ENCODE measurements at regions not wholly inside any gene's neighbourhood (a gene's known extent, or its start where the extent isn't known, plus 50 kb on each side); places are given as distances from the start of the nearest gene placed in this dataset.
"Not testable (repeated sequence)": the region's sequence is repeated elsewhere in the genome, so short reads cannot be mapped to it uniquely, and the experiment has no call there.

DNA sequence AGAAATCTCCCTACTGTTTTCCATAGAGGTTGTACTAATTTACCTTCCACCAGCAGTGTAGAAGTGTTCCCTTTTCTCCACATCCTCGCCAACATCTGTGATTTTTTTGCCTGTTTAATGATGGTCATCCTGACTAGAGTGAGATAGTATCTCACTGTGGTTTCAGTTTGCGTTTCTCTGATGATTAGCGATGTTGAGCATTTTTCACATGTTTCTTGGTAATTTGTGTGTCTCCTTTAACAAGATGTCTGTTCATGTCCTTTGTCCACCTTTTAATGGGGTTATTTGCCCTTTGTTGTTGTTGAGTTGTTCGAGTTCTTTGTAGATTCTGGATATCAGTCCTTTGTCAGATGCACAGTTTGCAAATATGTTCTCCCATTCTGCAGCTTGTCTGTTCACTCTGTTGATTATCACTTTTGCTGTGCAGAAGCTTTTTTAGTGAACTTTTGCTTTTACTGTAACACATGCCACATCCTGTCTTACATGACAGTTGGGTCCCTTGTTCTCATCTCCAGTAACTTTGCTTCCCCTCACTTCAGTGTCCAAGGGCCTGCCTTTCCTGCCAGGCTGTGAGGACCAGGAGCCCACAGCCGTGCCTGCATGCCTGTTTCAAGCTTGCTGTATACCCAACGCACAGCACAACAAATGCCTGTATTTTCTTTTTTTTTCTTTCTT, 64.9 kb downstream of the SPRING1 start:
- Histone ChIP-seq H3K27ac (ENCODE audit: low read depth in 1 of 2, low read length in 1 of 2) (no peak overlapping the region), H3K4me1 (ENCODE audit: control insufficient read depth in 5 of 5, insufficient read depth in 5 of 5, low read length in 5 of 5) (peaks cover 0 to 14% (median 6%) of the 10 kb centered on the region in 5 donors), H3K27me3 (ENCODE audit: control insufficient read depth in 3 of 3, insufficient read depth in 3 of 3, low read length in 2 of 3) (no peaks in the 10 kb centered on the region), H3K9ac (ENCODE audit: insufficient read depth in 1 of 2, low read length in 2 of 2) (no peak overlapping the region), H3K9me3 (ENCODE audit: control insufficient read depth in 4 of 4, insufficient read depth in 3 of 4, low read length in 3 of 4) (no peaks in the 10 kb centered on the region), H3K4me3 (no peak overlapping the region), H3K36me3 (ENCODE audit: control insufficient read depth in 4 of 4, insufficient read depth in 4 of 4, low read length in 4 of 4) (no peaks in the 10 kb centered on the region)
- TF ChIP-seq CTCF (IDR thresholded peaks at IDR 0.05; ENCODE audit: control extremely low read depth, extremely low read depth), result no peak
- WGBS, 2 donors, result 19 to 42% methylated on average over 6 of the region's 6 CpGs
- no peak for ATAC-seq (ENCODE audit: insufficient read depth, low FRiP score)
- DNase-seq, result no peak

DNA sequence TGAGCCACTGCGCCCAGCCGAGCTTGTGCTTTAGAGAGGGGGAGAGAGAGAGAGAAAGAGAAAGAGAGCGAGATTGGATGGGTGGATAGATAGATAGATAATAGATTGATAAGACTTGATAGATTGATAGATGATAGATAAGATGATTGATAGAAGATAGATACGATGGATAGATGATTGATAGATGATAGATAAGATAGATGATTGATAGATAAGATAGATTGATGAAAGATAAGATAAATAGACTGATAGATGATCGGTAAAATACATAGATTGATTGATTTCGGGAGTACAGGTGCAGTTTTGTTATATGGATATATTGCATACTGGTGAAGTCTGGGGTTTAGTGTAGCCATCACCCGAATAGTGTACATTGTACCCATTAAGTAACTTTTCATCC, 65.9 kb downstream of the SPRING1 start:
- DNase-seq, result no peak
- WGBS, 2 donors, result 83 to 93% methylated on average over 7 of the region's 7 CpGs
- no peak overlapping the region for H3K9ac ChIP-seq (ENCODE audit: insufficient read depth in 1 of 2, low read length in 2 of 2)
- TF ChIP-seq CTCF (IDR thresholded peaks at IDR 0.05; ENCODE audit: control extremely low read depth, extremely low read depth), result no peak
- no peaks in the 10 kb centered on the region for H3K36me3 ChIP-seq (ENCODE audit: control insufficient read depth in 4 of 4, insufficient read depth in 4 of 4, low read length in 4 of 4)
- peaks cover 0 to 11% (median 4%) of the 10 kb centered on the region in 5 donors for H3K4me1 ChIP-seq (ENCODE audit: control insufficient read depth in 5 of 5, insufficient read depth in 5 of 5, low read length in 5 of 5)
- H3K27me3 ChIP-seq (ENCODE audit: control insufficient read depth in 3 of 3, insufficient read depth in 3 of 3, low read length in 2 of 3), result no peaks in the 10 kb centered on the region
- H3K4me3 ChIP-seq, result no peak overlapping the region
- no peak overlapping the region for H3K27ac ChIP-seq (ENCODE audit: low read depth in 1 of 2, low read length in 1 of 2)
- H3K9me3 ChIP-seq (ENCODE audit: control insufficient read depth in 4 of 4, insufficient read depth in 3 of 4, low read length in 3 of 4), result no peaks in the 10 kb centered on the region
- no peak for ATAC-seq (ENCODE audit: insufficient read depth, low FRiP score)

GRCh38 chr12:116670859-116671258, 67.0 kb downstream of the SPRING1 start:
- H3K4me1 ChIP-seq (ENCODE audit: control insufficient read depth in 5 of 5, insufficient read depth in 5 of 5, low read length in 5 of 5), result peaks cover 0 to 3% (median 0%) of the 10 kb centered on the region in 5 donors
- no peak for DNase-seq
- no peak overlapping the region for H3K27ac ChIP-seq (ENCODE audit: low read depth in 1 of 2, low read length in 1 of 2)
- H3K36me3 ChIP-seq (ENCODE audit: control insufficient read depth in 4 of 4, insufficient read depth in 4 of 4, low read length in 4 of 4), result no peaks in the 10 kb centered on the region
- no peak overlapping the region for H3K4me3 ChIP-seq
- TF ChIP-seq CTCF (IDR thresholded peaks at IDR 0.05; ENCODE audit: control extremely low read depth, extremely low read depth), result no peak
- H3K27me3 ChIP-seq (ENCODE audit: control insufficient read depth in 3 of 3, insufficient read depth in 3 of 3, low read length in 2 of 3), result no peaks in the 10 kb centered on the region
- H3K9me3 ChIP-seq (ENCODE audit: control insufficient read depth in 4 of 4, insufficient read depth in 3 of 4, low read length in 3 of 4), result no peaks in the 10 kb centered on the region
- no peak for ATAC-seq (ENCODE audit: insufficient read depth, low FRiP score)
- H3K9ac ChIP-seq (ENCODE audit: insufficient read depth in 1 of 2, low read length in 2 of 2), result no peak overlapping the region

GRCh38 chr12:116667752-116668151, 70.1 kb downstream of the SPRING1 start:
- H3K36me3 ChIP-seq (ENCODE audit: control insufficient read depth in 4 of 4, insufficient read depth in 4 of 4, low read length in 4 of 4), result no peaks in the 10 kb centered on the region
- peaks cover 0 to 5% (median 0%) of the 10 kb centered on the region in 5 donors for H3K4me1 ChIP-seq (ENCODE audit: control insufficient read depth in 5 of 5, insufficient read depth in 5 of 5, low read length in 5 of 5)
- 96% methylated on average over 10 of the region's 10 CpGs for WGBS, 2 donors
- H3K27me3 ChIP-seq (ENCODE audit: control insufficient read depth in 3 of 3, insufficient read depth in 3 of 3, low read length in 2 of 3), result no peaks in the 10 kb centered on the region
- H3K9me3 ChIP-seq (ENCODE audit: control insufficient read depth in 4 of 4, insufficient read depth in 3 of 4, low read length in 3 of 4), result no peaks in the 10 kb centered on the region
- no peak for ATAC-seq (ENCODE audit: insufficient read depth, low FRiP score)
- no peak overlapping the region for H3K9ac ChIP-seq (ENCODE audit: insufficient read depth in 1 of 2, low read length in 2 of 2)
- TF ChIP-seq CTCF (IDR thresholded peaks at IDR 0.05; ENCODE audit: control extremely low read depth, extremely low read depth), result no peak
- H3K4me3 ChIP-seq, result no peak overlapping the region
- DNase-seq, result no peak
- H3K27ac ChIP-seq (ENCODE audit: low read depth in 1 of 2, low read length in 1 of 2), result no peak overlapping the region

DNA sequence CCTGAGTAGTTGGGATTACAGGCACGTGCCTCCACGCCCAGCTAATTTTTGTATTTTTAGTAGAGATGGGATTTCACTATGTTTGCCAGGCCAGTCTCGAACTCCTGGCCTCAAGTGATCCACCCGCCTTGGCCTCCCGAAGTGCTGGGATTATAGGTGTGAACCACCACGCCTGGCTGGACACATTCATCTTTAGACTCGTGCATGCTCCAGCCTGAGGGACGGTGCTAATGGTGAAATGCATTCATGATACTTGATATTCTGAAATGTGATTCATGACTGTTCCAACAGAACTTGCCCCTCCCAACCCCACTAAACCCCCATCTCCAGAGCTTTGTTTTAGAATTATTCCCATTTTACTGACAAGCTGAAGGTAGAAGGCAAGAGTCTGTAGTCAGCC, 71.0 kb downstream of the SPRING1 start:
- H3K27me3 ChIP-seq (ENCODE audit: control insufficient read depth in 3 of 3, insufficient read depth in 3 of 3, low read length in 2 of 3); H3K9me3 ChIP-seq (ENCODE audit: control insufficient read depth in 4 of 4, insufficient read depth in 3 of 4, low read length in 3 of 4); H3K27ac ChIP-seq (ENCODE audit: low read depth in 1 of 2, low read length in 1 of 2); H3K4me3 ChIP-seq; H3K36me3 ChIP-seq (ENCODE audit: control insufficient read depth in 4 of 4, insufficient read depth in 4 of 4, low read length in 4 of 4); ATAC-seq (ENCODE audit: insufficient read depth, low FRiP score); DNase-seq; H3K9ac ChIP-seq (ENCODE audit: insufficient read depth in 1 of 2, low read length in 2 of 2): not testable (repeated sequence)
- peaks cover 0 to 13% (median 0%) of the 10 kb centered on the region in 5 donors for H3K4me1 ChIP-seq (ENCODE audit: control insufficient read depth in 5 of 5, insufficient read depth in 5 of 5, low read length in 5 of 5)
- 95 to 97% methylated on average over 8 of the region's 8 CpGs for WGBS, 2 donors

Measured in lung (tissue), 11 donors.